22Rv1 (cell line): ENCODE measurements at regions not wholly inside any gene's neighbourhood (a gene's known extent, or its start where the extent isn't known, plus 50 kb on each side); places are given as distances from the start of the nearest gene placed in this dataset.

Source experiments
- H3K27ac ChIP-seq: fragments of 450-650 bp; 2 replicates; pipeline ENCODE4 v1.5.1; 2017
- CTCF ChIP-seq: fragments of 450-650 bp; IDR thresholded peaks from 2 replicates; pipeline ENCODE4 v1.5.1; 2017; ENCODE audit warnings: mild to moderate bottlenecking
- ZFX ChIP-seq: fragments of 450-650 bp; IDR thresholded peaks from 2 replicates; pipeline ENCODE4 v1.6.1; 2017; ENCODE audit warnings: antibody characterized with exemption, borderline replicate concordance

DNA sequence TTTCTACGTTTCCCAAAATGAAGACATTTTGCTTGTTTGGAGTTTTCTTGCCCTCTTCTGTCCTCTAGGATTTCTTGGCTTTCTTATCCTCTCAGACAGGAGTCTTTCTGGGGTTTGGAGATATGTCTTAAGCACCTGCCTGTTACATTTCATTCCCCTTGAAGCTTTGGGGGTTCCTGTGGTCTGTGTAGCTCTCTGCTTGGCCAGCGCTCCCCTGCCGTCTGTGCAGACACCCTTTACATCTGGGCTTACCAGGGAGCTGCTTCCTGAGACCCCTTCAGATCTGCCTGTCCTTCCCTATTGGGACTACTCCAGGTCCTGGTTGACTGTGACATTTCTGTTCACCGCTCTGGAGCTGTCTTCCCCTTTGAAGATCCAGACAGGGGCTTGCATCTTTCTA, 171.9 kb upstream of the CSF3R start:
- no peak overlapping the region for H3K27ac ChIP-seq
- no peak for TF ChIP-seq ZFX

DNA sequence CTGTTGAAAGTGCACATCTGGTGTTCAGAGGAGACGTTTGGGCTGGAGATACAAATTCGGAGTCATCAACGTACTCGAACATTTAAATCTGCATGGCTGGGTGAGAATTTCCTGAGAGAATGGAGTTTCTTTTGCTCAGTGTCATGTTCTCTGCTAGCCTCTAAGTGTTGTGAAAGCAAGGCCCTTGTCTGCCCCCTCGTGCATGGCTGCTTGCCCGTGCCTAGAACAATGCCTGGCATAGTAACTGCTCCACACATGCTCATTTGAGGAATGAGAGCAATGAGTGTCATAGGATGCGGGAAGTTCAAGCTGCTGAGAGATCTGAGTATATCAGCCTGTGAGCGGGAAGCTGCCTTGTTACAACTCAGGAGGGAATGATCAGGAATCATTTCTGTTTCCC, 171.1 kb upstream of the CSF3R start:
- TF ChIP-seq ZFX (no peak), CTCF (0 out of 2 replicates have a peak, but pooled peaks have one; percentile 7)
- no peak overlapping the region for H3K27ac ChIP-seq

GRCh38 chr1:36652586-36652985, 169.9 kb upstream of the CSF3R start:
- H3K27ac ChIP-seq, result no peak overlapping the region
- no peak for TF ChIP-seq ZFX
- TF ChIP-seq CTCF, result no peak

- H3K27ac ChIP-seq, result no peak overlapping the region
- no peak for TF ChIP-seq CTCF
- no peak for TF ChIP-seq ZFX
Observed at GRCh38 chr1:36652011-36652410, 169.3 kb upstream of the CSF3R start.

GRCh38 chr1:36651176-36651910, 168.6 kb upstream of the CSF3R start:
- TF ChIP-seq CTCF, result no peak
- TF ChIP-seq ZFX, result no peak
- H3K27ac ChIP-seq, result no peak overlapping the region

DNA sequence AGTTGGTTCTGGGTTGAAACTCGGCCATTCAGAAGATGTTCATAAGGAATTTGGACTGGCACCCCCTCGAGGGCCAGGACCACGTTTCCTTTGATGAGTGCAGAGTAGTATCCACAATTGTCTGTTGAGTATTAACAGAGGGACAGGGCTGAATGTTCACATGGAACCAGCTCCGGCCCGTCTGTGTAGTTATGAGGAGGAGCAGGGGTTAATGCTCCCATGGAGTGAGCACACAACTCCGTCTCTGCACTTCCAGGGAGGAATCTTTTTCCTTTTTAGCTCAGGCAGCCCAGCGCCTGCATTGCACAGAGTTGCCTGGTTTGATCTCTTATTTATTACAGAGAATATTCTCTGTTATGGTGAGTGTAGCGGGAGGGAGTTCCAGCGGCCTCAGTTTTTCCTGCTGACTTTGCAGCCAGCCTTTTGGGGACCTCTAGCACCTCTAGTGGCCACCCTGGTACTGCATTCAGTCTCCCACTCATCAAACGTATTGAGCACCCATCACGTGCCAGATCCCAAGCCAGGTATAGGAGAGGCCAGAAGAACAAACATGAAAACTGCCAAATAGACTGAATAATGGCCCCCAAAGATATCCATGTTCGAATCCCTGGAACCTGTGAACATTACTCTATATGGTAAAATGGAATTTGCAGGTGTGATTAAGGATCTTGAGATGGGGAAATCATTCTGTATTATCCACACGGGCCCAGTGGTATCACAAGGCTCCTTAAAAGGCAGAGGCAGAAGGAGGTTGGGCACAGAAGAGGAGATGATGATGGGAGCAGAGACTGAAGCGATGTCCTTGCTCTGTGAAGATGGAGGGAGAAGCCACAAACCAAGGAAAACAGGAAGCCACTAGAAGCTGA, 167.7 kb upstream of the CSF3R start:
- TF ChIP-seq CTCF, result peak; percentile 97
- no peak for TF ChIP-seq ZFX
- H3K27ac ChIP-seq, result no peak overlapping the region

DNA sequence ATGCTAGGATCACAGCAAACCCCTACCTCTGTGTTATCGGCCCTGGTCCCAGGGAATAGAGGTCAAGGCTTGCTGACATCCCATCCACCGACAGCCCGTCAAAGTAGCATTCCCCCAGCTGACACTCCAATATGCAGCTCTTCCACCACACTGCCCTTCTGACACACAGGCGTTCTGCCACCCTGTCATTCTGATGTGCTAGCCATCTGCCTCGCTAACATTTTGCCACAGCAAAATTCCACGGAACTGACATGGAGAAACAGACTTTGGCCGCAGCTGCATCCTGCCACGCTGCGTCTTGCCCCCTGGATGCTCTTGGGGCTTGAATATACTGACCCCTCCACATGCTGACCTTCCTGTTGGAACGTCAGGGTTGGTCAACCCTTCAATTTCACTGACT, 163.2 kb upstream of the CSF3R start:
- no peak overlapping the region for H3K27ac ChIP-seq
- TF ChIP-seq CTCF (no peak), ZFX (no peak)
